Astrocyte (in vitro differentiated cells and primary cell): ENCODE measurements at regions not wholly inside any gene's neighbourhood (a gene's known extent, or its start where the extent isn't known, plus 50 kb on each side); places are given as distances from the start of the nearest gene placed in this dataset.

Source experiments
- DNase-seq: peaks from one replicate; pipeline ENCODE4 v3.0.0-alpha.2; 2010; ENCODE audit warnings: low read depth
- FAIRE-seq: peaks from 2 replicates; lab custom pipeline; 2011; peaks lifted over from hg19 to GRCh38; lab: Jason Lieb, UNC
- H2AFZ ChIP-seq: 2 replicates; pipeline ENCODE4 v1.6.0; 2012; ENCODE audit warnings: low read depth, low read length, inconsistent platforms
- H3K27ac ChIP-seq: 2 replicates; pipeline ENCODE4 v1.5.1; 2011; ENCODE audit warnings: low read depth, low read length, inconsistent platforms
- H3K27me3 ChIP-seq: 2 replicates; pipeline ENCODE4 v1.6.0; 2011; ENCODE audit warnings: low read length, inconsistent platforms; ENCODE audit not compliant: insufficient read depth
- H3K36me3 ChIP-seq: 2 replicates; pipeline ENCODE4 v1.5.1; 2011; ENCODE audit warnings: low read length, inconsistent platforms; ENCODE audit not compliant: insufficient read depth
- H3K4me1 ChIP-seq: 2 replicates; pipeline ENCODE4 v1.5.1; 2011; ENCODE audit warnings: low read length, inconsistent platforms; ENCODE audit not compliant: insufficient read depth
- H3K4me2 ChIP-seq: 2 replicates; pipeline ENCODE4 v1.6.0; 2012; ENCODE audit warnings: low read length, inconsistent platforms
- H3K4me3 ChIP-seq: 2 replicates; pipeline ENCODE4 v1.5.1; 2011; ENCODE audit warnings: low read depth, mild to moderate bottlenecking, low read length, inconsistent platforms; ENCODE audit not compliant: insufficient read depth
- H3K79me2 ChIP-seq: 2 replicates; pipeline ENCODE4 v1.6.0; 2012; ENCODE audit warnings: mild to moderate bottlenecking, low read length, inconsistent platforms; ENCODE audit not compliant: insufficient read depth
- H3K9ac ChIP-seq: 2 replicates; pipeline ENCODE4 v1.6.0; 2012; ENCODE audit warnings: mild to moderate bottlenecking, low read length, inconsistent platforms
- H3K9me3 ChIP-seq: 2 replicates; pipeline ENCODE4 v1.5.1; 2012; ENCODE audit warnings: low read depth, mild to moderate bottlenecking, low read length, inconsistent platforms; ENCODE audit not compliant: insufficient read depth
- H4K20me1 ChIP-seq: 2 replicates; pipeline ENCODE4 v1.6.0; 2012; ENCODE audit warnings: low read length, inconsistent platforms; ENCODE audit not compliant: insufficient read depth
- H3K27ac Mint-ChIP-seq: one replicate; pipeline ENCODE4 v1.8.0; 2021; ENCODE audit warnings: mild to moderate bottlenecking, mixed read lengths; ENCODE audit not compliant: unreplicated experiment
- H3K27me3 Mint-ChIP-seq: one replicate; pipeline ENCODE4 v1.8.0; 2021; ENCODE audit warnings: low read depth, mixed read lengths; ENCODE audit not compliant: unreplicated experiment
- H3K36me3 Mint-ChIP-seq: one replicate; pipeline ENCODE4 v1.8.0; 2021; ENCODE audit warnings: low read depth, mixed read lengths; ENCODE audit not compliant: unreplicated experiment
- H3K4me1 Mint-ChIP-seq: one replicate; pipeline ENCODE4 v1.8.0; 2021; ENCODE audit warnings: low read depth, mixed read lengths; ENCODE audit not compliant: unreplicated experiment
- H3K4me3 Mint-ChIP-seq: one replicate; pipeline ENCODE4 v1.8.0; 2021; ENCODE audit warnings: mild to moderate bottlenecking, moderate library complexity, mixed read lengths; ENCODE audit not compliant: unreplicated experiment
- H3K9me3 Mint-ChIP-seq: one replicate; pipeline ENCODE4 v1.8.0; 2021; ENCODE audit warnings: mild to moderate bottlenecking, mixed read lengths; ENCODE audit not compliant: unreplicated experiment
- EZH2 ChIP-seq: IDR thresholded peaks from 2 replicates; pipeline ENCODE4 v1.6.1; 2012; ENCODE audit warnings: mild to moderate bottlenecking, low read length, inconsistent platforms; ENCODE audit not compliant: insufficient read depth
- TF ChIP-seq, protein P1 (sequence below): IDR thresholded peaks from 2 replicates; pipeline ENCODE4 v1.5.1; 2011; ENCODE audit warnings: low read depth, mild to moderate bottlenecking, inconsistent platforms, low read length, moderate library complexity; ENCODE audit not compliant: insufficient read depth

DNA sequence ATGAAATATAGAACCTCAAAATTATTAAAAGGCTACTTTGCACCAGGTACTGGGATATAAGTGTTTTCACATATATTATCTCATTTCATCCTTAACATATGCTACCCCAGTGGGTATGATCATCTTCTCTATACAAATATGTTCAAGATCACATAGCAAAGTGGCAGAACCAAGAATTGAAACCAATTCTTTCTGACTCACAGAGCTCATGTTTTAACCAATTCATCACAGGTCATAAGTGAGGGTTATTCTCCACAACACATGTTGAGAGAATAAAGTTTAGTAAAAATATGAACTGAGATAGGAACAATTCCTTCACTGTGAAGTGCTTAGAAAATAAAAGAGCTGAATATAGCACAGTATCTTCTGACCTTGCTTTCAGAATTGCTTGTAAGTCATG is 442.9 kb upstream of the RASGEF1B start:
- Mint-ChIP-seq H3K4me3 (no peak overlapping the region), H3K36me3 (no peaks in the 10 kb centered on the region), H3K27ac (no peak overlapping the region), H3K27me3 (peaks cover 14% of the 10 kb centered on the region), H3K4me1 (peaks cover 2% of the 10 kb centered on the region), H3K9me3 (no peaks in the 10 kb centered on the region)
- FAIRE-seq: no peak
- H3K27ac ChIP-seq: no peak overlapping the region
- H4K20me1 ChIP-seq: no peaks in the 10 kb centered on the region
- no peaks in the 10 kb centered on the region for H3K4me1 ChIP-seq
- no peaks in the 10 kb centered on the region for H3K27me3 ChIP-seq
- no peak overlapping the region for H2AFZ ChIP-seq
- H3K79me2 ChIP-seq: no peaks in the 10 kb centered on the region
- H3K36me3 ChIP-seq: no peaks in the 10 kb centered on the region
- TF ChIP-seq, protein P1, sequence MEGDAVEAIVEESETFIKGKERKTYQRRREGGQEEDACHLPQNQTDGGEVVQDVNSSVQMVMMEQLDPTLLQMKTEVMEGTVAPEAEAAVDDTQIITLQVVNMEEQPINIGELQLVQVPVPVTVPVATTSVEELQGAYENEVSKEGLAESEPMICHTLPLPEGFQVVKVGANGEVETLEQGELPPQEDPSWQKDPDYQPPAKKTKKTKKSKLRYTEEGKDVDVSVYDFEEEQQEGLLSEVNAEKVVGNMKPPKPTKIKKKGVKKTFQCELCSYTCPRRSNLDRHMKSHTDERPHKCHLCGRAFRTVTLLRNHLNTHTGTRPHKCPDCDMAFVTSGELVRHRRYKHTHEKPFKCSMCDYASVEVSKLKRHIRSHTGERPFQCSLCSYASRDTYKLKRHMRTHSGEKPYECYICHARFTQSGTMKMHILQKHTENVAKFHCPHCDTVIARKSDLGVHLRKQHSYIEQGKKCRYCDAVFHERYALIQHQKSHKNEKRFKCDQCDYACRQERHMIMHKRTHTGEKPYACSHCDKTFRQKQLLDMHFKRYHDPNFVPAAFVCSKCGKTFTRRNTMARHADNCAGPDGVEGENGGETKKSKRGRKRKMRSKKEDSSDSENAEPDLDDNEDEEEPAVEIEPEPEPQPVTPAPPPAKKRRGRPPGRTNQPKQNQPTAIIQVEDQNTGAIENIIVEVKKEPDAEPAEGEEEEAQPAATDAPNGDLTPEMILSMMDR: no peak
- no peak for TF ChIP-seq EZH2
- H3K9ac ChIP-seq: no peak overlapping the region
- no peak overlapping the region for H3K4me2 ChIP-seq
- DNase-seq: no peak
- H3K9me3 ChIP-seq: no peaks in the 10 kb centered on the region
- no peak overlapping the region for H3K4me3 ChIP-seq

DNA sequence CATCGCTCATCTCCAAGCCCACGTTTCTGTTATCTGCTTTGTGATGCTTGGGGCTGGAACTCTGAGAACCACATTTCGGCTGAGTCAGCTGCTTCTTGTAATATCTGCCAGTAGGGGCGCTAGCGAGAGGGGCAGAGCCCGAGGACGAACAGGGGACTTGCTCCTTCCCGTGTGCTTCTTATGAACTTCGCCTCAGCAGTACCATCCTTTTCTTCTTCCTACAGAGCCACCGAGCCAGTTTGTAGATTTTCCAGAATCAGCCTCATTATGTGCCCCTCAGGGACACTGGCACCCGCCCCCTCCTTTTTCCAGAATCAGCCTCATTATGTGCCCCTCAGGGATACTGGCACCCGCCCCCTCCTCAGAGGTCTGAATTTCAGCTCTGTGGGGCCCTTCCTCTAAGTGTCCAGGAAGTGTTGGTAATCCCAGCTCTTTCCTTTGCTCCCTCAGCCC is 441.7 kb upstream of the RASGEF1B start:
- no peak overlapping the region for H3K4me3 ChIP-seq

DNA sequence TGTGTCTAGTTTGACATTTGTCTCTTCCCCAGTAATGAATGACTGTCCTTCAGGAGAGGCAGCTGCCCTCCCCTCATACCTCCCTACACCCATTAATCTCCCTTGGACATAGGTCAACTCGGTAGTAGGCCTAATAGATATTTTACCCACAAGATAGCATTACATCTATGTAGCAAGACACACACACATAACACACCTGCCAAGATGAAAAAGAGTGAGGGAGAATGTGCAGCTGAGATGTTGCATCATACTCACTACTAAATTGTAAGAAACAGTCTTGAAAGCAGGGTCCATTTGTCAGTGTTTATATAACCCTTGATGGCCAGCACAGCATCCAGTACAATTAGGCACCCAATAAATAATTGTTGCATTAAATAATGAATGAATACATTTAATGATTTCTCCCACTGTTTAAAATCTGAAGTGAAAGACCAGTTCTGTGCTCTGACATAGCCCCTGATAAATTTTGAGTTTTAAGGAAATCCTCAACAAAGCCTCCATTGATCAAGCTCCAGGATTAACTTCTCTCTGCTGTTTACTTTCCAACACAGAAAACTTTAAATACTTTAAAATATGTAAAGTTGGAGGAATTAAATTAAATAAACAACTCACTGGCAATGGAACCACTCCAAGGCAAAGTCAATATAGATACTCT is 440.8 kb upstream of the RASGEF1B start:
- no peak overlapping the region for H3K4me3 ChIP-seq
- H3K9ac ChIP-seq: no peak overlapping the region
- peaks cover 19% of the 10 kb centered on the region for H3K27me3 Mint-ChIP-seq
- H3K4me2 ChIP-seq: no peak overlapping the region
- H2AFZ ChIP-seq: no peak overlapping the region
- H3K4me1 ChIP-seq: no peaks in the 10 kb centered on the region
- H3K79me2 ChIP-seq: no peaks in the 10 kb centered on the region
- H3K36me3 Mint-ChIP-seq: no peaks in the 10 kb centered on the region
- no peaks in the 10 kb centered on the region for H3K9me3 ChIP-seq
- no peaks in the 10 kb centered on the region for H3K9me3 Mint-ChIP-seq
- H4K20me1 ChIP-seq: no peaks in the 10 kb centered on the region
- H3K27me3 ChIP-seq: no peaks in the 10 kb centered on the region
- H3K27ac Mint-ChIP-seq: no peak overlapping the region
- DNase-seq (no peak), FAIRE-seq (no peak)
- H3K4me3 Mint-ChIP-seq: no peak overlapping the region
- H3K27ac ChIP-seq: no peak overlapping the region
- H3K4me1 Mint-ChIP-seq: peaks cover 2% of the 10 kb centered on the region
- TF ChIP-seq, protein P1: no peak
- TF ChIP-seq EZH2: no peak
- no peaks in the 10 kb centered on the region for H3K36me3 ChIP-seq

More for the DNA sequence above, 441.7 kb upstream of the RASGEF1B start:
- Mint-ChIP-seq H3K27ac (no peak overlapping the region), H3K4me1 (peaks cover 2% of the 10 kb centered on the region), H3K9me3 (no peaks in the 10 kb centered on the region), H3K4me3 (no peak overlapping the region), H3K36me3 (no peaks in the 10 kb centered on the region), H3K27me3 (peaks cover 19% of the 10 kb centered on the region)
- FAIRE-seq: no peak
- H3K9me3 ChIP-seq: no peaks in the 10 kb centered on the region
- H3K79me2 ChIP-seq: no peaks in the 10 kb centered on the region
- H4K20me1 ChIP-seq: no peaks in the 10 kb centered on the region
- H3K27me3 ChIP-seq: no peaks in the 10 kb centered on the region
- TF ChIP-seq, protein P1: peak; percentile 35
- no peak for TF ChIP-seq EZH2
- H3K27ac ChIP-seq: no peak overlapping the region
- DNase-seq: no peak
- H3K4me2 ChIP-seq: no peak overlapping the region
- no peaks in the 10 kb centered on the region for H3K4me1 ChIP-seq
- no peaks in the 10 kb centered on the region for H3K36me3 ChIP-seq
- H3K9ac ChIP-seq: no peak overlapping the region
- no peak overlapping the region for H2AFZ ChIP-seq
